Spleen (tissue), 7 donors: ENCODE measurements at regions not wholly inside any gene's neighbourhood (a gene's known extent, or its start where the extent isn't known, plus 50 kb on each side); places are given as distances from the start of the nearest gene placed in this dataset.

Experiments
- CTCF ChIP-seq, 11 experiments: fragments of 200-600 bp in 7 of 11; fragments of 450-650 bp in 4 of 11; sonication (generic) in 4 of 11; IDR thresholded peaks in 8 of 11; conservative IDR thresholded peaks in 3 of 11; 1 replicate in 7 of 11; 2 replicates in 4 of 11; pipeline versions ENCODE4 v1.4.0 to v1.8.0; 2016 to 2021; ENCODE audit warnings: antibody characterized with exemption in 11 of 11, inconsistent platforms in 4 of 11, mild to moderate bottlenecking in 1 of 11
- POLR2AphosphoS5 ChIP-seq, 3 donors: sonication (generic); formaldehyde crosslinking; IDR thresholded peaks; one replicate each; pipeline ENCODE4 v1.5.1; 2017; ENCODE audit warnings: antibody characterized with exemption in 3 of 3
- donor health status: DM: no; HTN: no; CAD: no; lungs with moderate emphysema.
- donor health status: DM: no; HTN: no; CAD: no.
- donor health status: DM: no; HTN: no; CAD: no.

- TF ChIP-seq POLR2AphosphoS5 (IDR thresholded peaks at IDR 0.05) (no peak), CTCF (IDR thresholded peaks at IDR 0.05 in 8 of 11, conservative IDR thresholded peaks at IDR 0.05 in 3 of 11) (no peak)
Measured at GRCh38 chr6:164057876-164058275, 643.4 kb downstream of the QKI start.
